HG02678 (cell line): ENCODE measurements at regions not wholly inside any gene's neighbourhood (a gene's known extent, or its start where the extent isn't known, plus 50 kb on each side); places are given as distances from the start of the nearest gene placed in this dataset.
"Not testable (repeated sequence)": the region's sequence is repeated elsewhere in the genome, so short reads cannot be mapped to it uniquely, and the experiment has no call there.

ENCODE experiments used
- ATAC-seq: cut with Tn5 transposase; IDR thresholded peaks from one replicate; pipeline ENCODE4 v1.9.1; 2021; ENCODE audit warnings: mild to moderate bottlenecking, moderate library complexity; ENCODE audit not compliant: unreplicated experiment

GRCh38 chr7:65613644-65614289, 240.1 kb downstream of the ZNF92 start:
- ATAC-seq: not testable (repeated sequence)

- not testable (repeated sequence) for ATAC-seq
Measured at GRCh38 chr7:65616111-65616510, 242.5 kb downstream of the ZNF92 start.

GRCh38 chr7:65620216-65620615, 246.6 kb downstream of the ZNF92 start:
- ATAC-seq: not testable (repeated sequence)

- ATAC-seq: not testable (repeated sequence)
Measured at GRCh38 chr7:65621580-65622201, 248.0 kb downstream of the ZNF92 start.

- ATAC-seq: not testable (repeated sequence)
Measured at GRCh38 chr7:65631236-65631635, 241.6 kb upstream of the VKORC1L1 start.

- not testable (repeated sequence) for ATAC-seq
Measured at GRCh38 chr7:65633587-65634404, 239.1 kb upstream of the VKORC1L1 start.

- not testable (repeated sequence) for ATAC-seq
Measured at GRCh38 chr7:65638918-65639317, 234.0 kb upstream of the VKORC1L1 start.

- ATAC-seq: not testable (repeated sequence)
Measured at GRCh38 chr7:65639717-65640116, 233.2 kb upstream of the VKORC1L1 start.

- not testable (repeated sequence) for ATAC-seq
Measured at GRCh38 chr7:65643498-65643897, 229.4 kb upstream of the VKORC1L1 start.

- not testable (repeated sequence) for ATAC-seq
Measured at GRCh38 chr7:65647153-65647964, 225.5 kb upstream of the VKORC1L1 start.

GRCh38 chr7:65651174-65651573, 221.7 kb upstream of the VKORC1L1 start:
- ATAC-seq: not testable (repeated sequence)

GRCh38 chr7:65651826-65652592, 220.9 kb upstream of the VKORC1L1 start:
- not testable (repeated sequence) for ATAC-seq

- ATAC-seq: not testable (repeated sequence)
Measured at GRCh38 chr7:65652669-65653068, 220.2 kb upstream of the VKORC1L1 start.

GRCh38 chr7:65656494-65657188, 216.2 kb upstream of the VKORC1L1 start:
- not testable (repeated sequence) for ATAC-seq

GRCh38 chr7:65683362-65683761, 189.5 kb upstream of the VKORC1L1 start:
- ATAC-seq: not testable (repeated sequence)

GRCh38 chr7:65699026-65699714, 173.7 kb upstream of the VKORC1L1 start:
- ATAC-seq: not testable (repeated sequence)

- not testable (repeated sequence) for ATAC-seq
Measured at GRCh38 chr7:65699715-65700356, 173.0 kb upstream of the VKORC1L1 start.

- ATAC-seq: not testable (repeated sequence)
Measured at GRCh38 chr7:65719123-65719798, 153.6 kb upstream of the VKORC1L1 start.
